ENCODE measurements at regions not wholly inside any gene's neighbourhood (a gene's known extent, or its start where the extent isn't known, plus 50 kb on each side); places are given as distances from the start of the nearest gene placed in this dataset.
A peak's percentile ranks its signal among the peaks of the same experiment; 100 is the strongest.
"Not testable (repeated sequence)": the region's sequence is repeated elsewhere in the genome, so short reads cannot be mapped to it uniquely, and the experiment has no call there.

DNA sequence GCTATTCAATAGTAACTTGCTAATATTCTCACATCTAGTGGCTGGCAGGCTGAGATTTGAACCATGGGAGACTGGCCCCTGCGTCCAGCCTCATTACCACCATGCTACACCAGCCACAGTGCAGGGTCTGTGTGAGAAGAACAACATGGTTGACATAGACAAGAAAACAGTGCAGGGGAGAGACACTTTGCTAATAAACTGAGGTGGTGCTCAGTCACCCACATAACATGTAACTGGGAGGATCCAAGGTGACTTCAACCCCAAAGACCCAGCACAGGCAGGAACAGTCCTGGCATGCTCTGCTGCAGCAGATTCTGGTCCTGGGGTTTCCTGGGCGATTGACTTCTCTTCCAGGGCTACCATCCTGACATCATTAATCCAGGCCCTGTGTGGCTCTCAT, 143.1 kb downstream of the CSNK2A3 start:
- no peaks in the 10 kb centered on the region for H3K4me1 ChIP-seq
- no peak for DNase-seq
- no peak overlapping the region for H3K4me3 ChIP-seq (ENCODE audit: low read depth, low read length)
- no peaks in the 10 kb centered on the region for H3K9me3 ChIP-seq
- no peaks in the 10 kb centered on the region for H3K36me3 ChIP-seq
- TF ChIP-seq, protein P1, sequence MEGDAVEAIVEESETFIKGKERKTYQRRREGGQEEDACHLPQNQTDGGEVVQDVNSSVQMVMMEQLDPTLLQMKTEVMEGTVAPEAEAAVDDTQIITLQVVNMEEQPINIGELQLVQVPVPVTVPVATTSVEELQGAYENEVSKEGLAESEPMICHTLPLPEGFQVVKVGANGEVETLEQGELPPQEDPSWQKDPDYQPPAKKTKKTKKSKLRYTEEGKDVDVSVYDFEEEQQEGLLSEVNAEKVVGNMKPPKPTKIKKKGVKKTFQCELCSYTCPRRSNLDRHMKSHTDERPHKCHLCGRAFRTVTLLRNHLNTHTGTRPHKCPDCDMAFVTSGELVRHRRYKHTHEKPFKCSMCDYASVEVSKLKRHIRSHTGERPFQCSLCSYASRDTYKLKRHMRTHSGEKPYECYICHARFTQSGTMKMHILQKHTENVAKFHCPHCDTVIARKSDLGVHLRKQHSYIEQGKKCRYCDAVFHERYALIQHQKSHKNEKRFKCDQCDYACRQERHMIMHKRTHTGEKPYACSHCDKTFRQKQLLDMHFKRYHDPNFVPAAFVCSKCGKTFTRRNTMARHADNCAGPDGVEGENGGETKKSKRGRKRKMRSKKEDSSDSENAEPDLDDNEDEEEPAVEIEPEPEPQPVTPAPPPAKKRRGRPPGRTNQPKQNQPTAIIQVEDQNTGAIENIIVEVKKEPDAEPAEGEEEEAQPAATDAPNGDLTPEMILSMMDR (IDR thresholded peaks at IDR 0.05; ENCODE audit: low read depth, low read length): no peak
- peaks cover 5% of the 10 kb centered on the region; the same call in 1 of the 2 replicates for H3K27me3 ChIP-seq

GRCh38 chr11:11208994-11209393, 144.1 kb downstream of the CSNK2A3 start:
- TF ChIP-seq, protein P1 (IDR thresholded peaks at IDR 0.05; ENCODE audit: low read depth, low read length): no peak
- Histone ChIP-seq H3K36me3 (no peaks in the 10 kb centered on the region), H3K9me3 (no peaks in the 10 kb centered on the region), H3K27me3 (peaks cover 5% of the 10 kb centered on the region; the same call in 1 of the 2 replicates), H3K4me3 (ENCODE audit: low read depth, low read length) (no peak overlapping the region), H3K4me1 (no peaks in the 10 kb centered on the region)
- no peak for DNase-seq

GRCh38 chr11:11207428-11207827, 145.6 kb downstream of the CSNK2A3 start:
- H3K9me3 ChIP-seq: no peaks in the 10 kb centered on the region
- H3K4me3 ChIP-seq (ENCODE audit: low read depth, low read length): no peak overlapping the region
- peaks cover 5% of the 10 kb centered on the region; the same call in 1 of the 2 replicates for H3K27me3 ChIP-seq
- H3K36me3 ChIP-seq: no peaks in the 10 kb centered on the region
- TF ChIP-seq, protein P1 (IDR thresholded peaks at IDR 0.05; ENCODE audit: low read depth, low read length): 0 out of 2 replicates have a peak, but pooled peaks have one; percentile 4
- DNase-seq: no peak
- no peaks in the 10 kb centered on the region for H3K4me1 ChIP-seq

DNA sequence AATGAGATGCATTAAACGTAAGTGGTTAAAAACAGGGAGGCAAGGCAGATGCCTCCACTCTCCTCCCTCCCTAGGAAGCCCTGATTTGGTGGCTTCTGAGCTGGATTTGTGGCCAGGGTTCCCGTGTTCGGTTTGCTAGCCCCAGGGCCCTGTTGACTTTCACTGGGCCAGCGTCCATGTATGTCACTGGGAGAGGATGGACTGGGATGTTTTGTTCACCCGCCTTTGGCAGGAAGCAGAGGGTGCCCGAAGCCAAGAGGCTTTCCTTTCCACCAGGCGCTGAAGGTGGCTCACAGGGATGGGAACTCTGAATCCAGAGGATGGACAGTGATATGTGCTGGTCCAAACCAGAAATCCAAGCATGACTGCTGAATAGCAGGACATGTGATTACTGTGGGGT, 146.6 kb downstream of the CSNK2A3 start:
- TF ChIP-seq, protein P1 (IDR thresholded peaks at IDR 0.05; ENCODE audit: low read depth, low read length): no peak

GRCh38 chr11:11202885-11203284, 150.2 kb downstream of the CSNK2A3 start:
- TF ChIP-seq, protein P1 (IDR thresholded peaks at IDR 0.05; ENCODE audit: low read depth, low read length): no peak
- H3K4me1 ChIP-seq: no peaks in the 10 kb centered on the region
- no peaks in the 10 kb centered on the region for H3K27me3 ChIP-seq
- DNase-seq: no peak
- no peak overlapping the region for H3K4me3 ChIP-seq (ENCODE audit: low read depth, low read length)
- no peaks in the 10 kb centered on the region for H3K36me3 ChIP-seq
- no peaks in the 10 kb centered on the region for H3K9me3 ChIP-seq

More for the DNA sequence above, 146.6 kb downstream of the CSNK2A3 start:
- DNase-seq: no peak
- Histone ChIP-seq H3K27me3 (peaks cover 4% of the 10 kb centered on the region; the same call in 1 of the 2 replicates), H3K4me3 (ENCODE audit: low read depth, low read length) (no peak overlapping the region), H3K4me1 (no peaks in the 10 kb centered on the region), H3K36me3 (no peaks in the 10 kb centered on the region), H3K9me3 (no peaks in the 10 kb centered on the region)

- H3K36me3 ChIP-seq; H3K4me3 ChIP-seq (ENCODE audit: low read depth, low read length); H3K27me3 ChIP-seq; H3K9me3 ChIP-seq; DNase-seq; H3K4me1 ChIP-seq: not testable (repeated sequence)
These were observed 151.7 kb downstream of the CSNK2A3 start for GRCh38 chr11:11201302-11201701.

GRCh38 chr11:11192541-11192940, 160.5 kb downstream of the CSNK2A3 start:
- H3K36me3 ChIP-seq: no peaks in the 10 kb centered on the region
- DNase-seq: no peak
- TF ChIP-seq, protein P1 (IDR thresholded peaks at IDR 0.05; ENCODE audit: low read depth, low read length): no peak
- H3K4me3 ChIP-seq (ENCODE audit: low read depth, low read length): no peak overlapping the region
- no peaks in the 10 kb centered on the region for H3K27me3 ChIP-seq
- no peaks in the 10 kb centered on the region for H3K9me3 ChIP-seq
- H3K4me1 ChIP-seq: no peaks in the 10 kb centered on the region
